H9 (cell line): ENCODE measurements at regions not wholly inside any gene's neighbourhood (a gene's known extent, or its start where the extent isn't known, plus 50 kb on each side); places are given as distances from the start of the nearest gene placed in this dataset.

ENCODE experiments used
- DNase-seq: peaks from one replicate; pipeline ENCODE4 v3.0.0-alpha.2; 2017
- H2AFZ ChIP-seq: one replicate; pipeline ENCODE4 v1.6.1; 2013; ENCODE audit warnings: mild to moderate bottlenecking, low read length, control low read depth, moderate library complexity
- H2AK5ac ChIP-seq: 2 replicates; pipeline ENCODE4 v1.6.1; 2013; ENCODE audit warnings: low read length, control low read depth, mixed read lengths; ENCODE audit not compliant: insufficient read length
- H2BK120ac ChIP-seq: one replicate; pipeline ENCODE4 v1.6.1; 2013; ENCODE audit warnings: low read depth, mild to moderate bottlenecking, low read length, control low read depth, inconsistent platforms; ENCODE audit not compliant: poor library complexity, severe bottlenecking
- H2BK12ac ChIP-seq: 2 replicates; pipeline ENCODE4 v1.6.1; 2013; ENCODE audit warnings: low read length, control low read depth, mixed read lengths, low read depth; ENCODE audit not compliant: insufficient read length
- H2BK15ac ChIP-seq: 2 replicates; pipeline ENCODE4 v1.6.1; 2013; ENCODE audit warnings: low read depth, low read length, control low read depth
- H2BK20ac ChIP-seq: one replicate; pipeline ENCODE4 v1.6.1; 2013; ENCODE audit warnings: low read depth, mild to moderate bottlenecking, low read length, control low read depth, inconsistent platforms; ENCODE audit not compliant: poor library complexity, severe bottlenecking
- H2BK5ac ChIP-seq: 2 replicates; pipeline ENCODE4 v1.6.1; 2013; ENCODE audit warnings: low read length, control low read depth, mixed read lengths; ENCODE audit not compliant: insufficient read length
- H3K14ac ChIP-seq: 2 replicates; pipeline ENCODE4 v1.6.1; 2013; ENCODE audit warnings: low read length, control low read depth; ENCODE audit not compliant: insufficient read depth
- H3K18ac ChIP-seq: 2 replicates; pipeline ENCODE4 v1.6.1; 2013; ENCODE audit warnings: low read depth, mild to moderate bottlenecking, mixed read lengths, low read length, control low read depth; ENCODE audit not compliant: insufficient read length
- H3K23ac ChIP-seq: 2 replicates; pipeline ENCODE4 v1.6.1; 2013; ENCODE audit warnings: low read length, control low read depth, mixed read lengths, low read depth; ENCODE audit not compliant: insufficient read length
- H3K23me2 ChIP-seq: 2 replicates; pipeline ENCODE4 v1.6.1; 2013; ENCODE audit warnings: low read depth, mild to moderate bottlenecking, mixed read lengths, low read length, control low read depth; ENCODE audit not compliant: insufficient read length, poor library complexity, severe bottlenecking
- H3K27ac ChIP-seq: 2 replicates; pipeline ENCODE4 v1.5.1; 2013; ENCODE audit warnings: low read length, control low read depth, mixed read lengths, low read depth; ENCODE audit not compliant: insufficient read length
- H3K27me3 ChIP-seq: 2 replicates; pipeline ENCODE4 v1.6.1; 2013; ENCODE audit warnings: low read length, control low read depth, inconsistent platforms; ENCODE audit not compliant: insufficient read depth
- H3K4ac ChIP-seq: 2 replicates; pipeline ENCODE4 v1.6.1; 2013; ENCODE audit warnings: low read depth, mild to moderate bottlenecking, control low read depth, inconsistent platforms, low read length, moderate library complexity
- H3K4me1 ChIP-seq: 2 replicates; pipeline ENCODE4 v1.6.1; 2013; ENCODE audit warnings: low read length, control low read depth, inconsistent platforms; ENCODE audit not compliant: insufficient read depth
- H3K4me2 ChIP-seq: 2 replicates; pipeline ENCODE4 v1.6.1; 2013; ENCODE audit warnings: low read length, control low read depth, mixed read lengths; ENCODE audit not compliant: insufficient read length, insufficient read depth
- H3K56ac ChIP-seq: 2 replicates; pipeline ENCODE4 v1.6.1; 2013; ENCODE audit warnings: low read depth, mild to moderate bottlenecking, mixed read lengths, low read length, control low read depth; ENCODE audit not compliant: insufficient read length
- H3K79me1 ChIP-seq: 2 replicates; pipeline ENCODE4 v1.6.1; 2013; ENCODE audit warnings: low read depth, mild to moderate bottlenecking, moderate library complexity, low read length, control low read depth, inconsistent platforms; ENCODE audit not compliant: insufficient read depth, poor library complexity, severe bottlenecking
- H3K79me2 ChIP-seq: 2 replicates; pipeline ENCODE4 v1.6.1; 2013; ENCODE audit warnings: low read length, control low read depth, inconsistent platforms; ENCODE audit not compliant: insufficient read depth
- H3K9ac ChIP-seq: 2 replicates; pipeline ENCODE4 v1.6.1; 2013; ENCODE audit warnings: low read length, control low read depth, mixed read lengths; ENCODE audit not compliant: insufficient read length; ENCODE audit errors: extremely low read depth
- H3K9me3 ChIP-seq: one replicate; pipeline ENCODE4 v1.6.1; 2013; ENCODE audit warnings: low read depth, low read length, inconsistent platforms; ENCODE audit not compliant: control insufficient read depth
- H3T11ph ChIP-seq: one replicate; pipeline ENCODE4 v1.6.1; 2013; ENCODE audit warnings: mild to moderate bottlenecking, low read length, control low read depth, inconsistent platforms
- H4K20me1 ChIP-seq: one replicate; pipeline ENCODE4 v1.6.1; 2013; ENCODE audit not compliant: control insufficient read depth, insufficient read length, insufficient read depth
- H4K5ac ChIP-seq: 2 replicates; pipeline ENCODE4 v1.6.1; 2013; ENCODE audit warnings: low read depth, mild to moderate bottlenecking, mixed read lengths, low read length, control low read depth; ENCODE audit not compliant: insufficient read length
- H4K8ac ChIP-seq: replicated peaks from 2 replicates; pipeline ENCODE4 v1.6.1; 2013; ENCODE audit warnings: low read length, control low read depth, mixed read lengths, low read depth; ENCODE audit not compliant: insufficient read length
- H4K91ac ChIP-seq: 2 replicates; pipeline ENCODE4 v1.6.1; 2013; ENCODE audit warnings: low read depth, mild to moderate bottlenecking, moderate library complexity, mixed read lengths, low read length, control low read depth; ENCODE audit not compliant: insufficient read length
- H3K27ac Mint-ChIP-seq, 3 experiments: 2 replicates in 2 of 3; 3 replicates in 1 of 3; pipeline ENCODE4 v1.8.0; 2020 to 2021; ENCODE audit warnings: mixed read lengths in 3 of 3, mild to moderate bottlenecking in 1 of 3, moderate library complexity in 1 of 3
- H3K27me3 Mint-ChIP-seq: 2 replicates; pipeline ENCODE4 v1.8.0; 2021; ENCODE audit warnings: low read depth, mild to moderate bottlenecking, moderate library complexity, mixed read lengths
- H3K36me3 Mint-ChIP-seq, 3 experiments: 2 replicates in 2 of 3; 3 replicates in 1 of 3; pipeline ENCODE4 v1.8.0; 2020 to 2021; ENCODE audit warnings: low read depth in 3 of 3, mixed read lengths in 3 of 3; ENCODE audit not compliant: insufficient read depth in 1 of 3
- H3K4me1 Mint-ChIP-seq, 2 experiments: 2 replicates each; pipeline ENCODE4 v1.8.0; 2020; ENCODE audit warnings: mixed read lengths in 2 of 2
- H3K4me3 Mint-ChIP-seq, 2 experiments: 2 replicates in 1 of 2; 3 replicates in 1 of 2; pipeline ENCODE4 v1.8.0; 2020 to 2021; ENCODE audit warnings: mild to moderate bottlenecking in 2 of 2, mixed read lengths in 2 of 2, moderate library complexity in 1 of 2
- H3K9me3 Mint-ChIP-seq, 2 experiments: 2 replicates in 1 of 2; 3 replicates in 1 of 2; pipeline ENCODE4 v1.8.0; 2020; ENCODE audit warnings: mild to moderate bottlenecking in 2 of 2, mixed read lengths in 2 of 2, moderate library complexity in 1 of 2
- CTCF ChIP-seq: fragments of 200-600 bp; sonication (generic); conservative IDR thresholded peaks from 3 replicates; pipeline ENCODE4 v1.8.0; 2021; ENCODE audit warnings: antibody characterized with exemption, mild to moderate bottlenecking
- WGBS: extraction: QIAGEN DNeasy Blood & Tissue Kit; methylation state at CpG from one replicate; pipeline ENCODE4 v1.1.7; 2013; ENCODE audit warnings: missing lambda C conversion rate, low lambda C conversion rate, mixed read lengths; ENCODE audit not compliant: insufficient read length; ENCODE audit errors: extremely low coverage; 5-methylcytosine and 5-hydroxymethylcytosine counted together

DNA sequence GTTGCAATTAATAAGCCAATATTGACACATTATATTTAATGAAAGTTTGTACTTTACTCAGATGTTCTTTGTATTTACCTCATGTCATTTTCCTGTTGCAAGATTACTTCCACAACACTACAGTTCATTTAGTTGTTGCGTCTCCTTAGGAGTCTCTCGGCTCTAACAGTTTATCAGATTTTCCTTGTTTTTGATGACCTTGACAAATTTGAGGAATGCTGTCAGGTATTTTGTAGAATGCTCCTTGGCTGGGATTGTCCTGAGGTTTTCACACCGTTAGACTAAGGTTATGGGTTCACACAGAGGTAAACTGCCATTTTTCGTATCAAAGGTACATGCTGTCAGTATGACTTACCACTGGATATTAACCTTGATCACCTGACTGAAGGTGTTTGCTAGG is 416.6 kb upstream of the TNP1 start:
- H4K8ac ChIP-seq = no peak overlapping the region
- H3K4me3 Mint-ChIP-seq = no peak overlapping the region
- H3K27me3 ChIP-seq = peaks cover 53% of the 10 kb centered on the region
- H3K9me3 ChIP-seq = no peaks in the 10 kb centered on the region
- peaks cover 100% of the 10 kb centered on the region for H3K27me3 Mint-ChIP-seq
- H3K27ac ChIP-seq = no peak overlapping the region
- no peak overlapping the region for H3K14ac ChIP-seq
- no peaks in the 10 kb centered on the region for H3K4me1 Mint-ChIP-seq
- no peak for TF ChIP-seq CTCF
- no peaks in the 10 kb centered on the region for H4K20me1 ChIP-seq
- H3K4ac ChIP-seq = no peak overlapping the region
- DNase-seq = no peak
- H3K4me2 ChIP-seq = no peak overlapping the region
- no peak overlapping the region for H2BK5ac ChIP-seq
- no peak overlapping the region for H2AFZ ChIP-seq
- no CpG with 5 or more reads among the region's 4 CpGs for WGBS
- H3K79me2 ChIP-seq = no peaks in the 10 kb centered on the region
- H4K5ac ChIP-seq = no peak overlapping the region
- H2BK20ac ChIP-seq = no peak overlapping the region
- no peak overlapping the region for H2BK12ac ChIP-seq
- H4K91ac ChIP-seq = no peak overlapping the region
- H3K4me1 ChIP-seq = no peaks in the 10 kb centered on the region
- no peaks in the 10 kb centered on the region for H3K36me3 Mint-ChIP-seq
- no peaks in the 10 kb centered on the region for H3K23me2 ChIP-seq
- H3K23ac ChIP-seq = no peak overlapping the region
- no peak overlapping the region for H2AK5ac ChIP-seq
- no peak overlapping the region for H3K27ac Mint-ChIP-seq
- no peak overlapping the region for H3K9ac ChIP-seq
- no peak overlapping the region for H2BK120ac ChIP-seq
- H3K9me3 Mint-ChIP-seq = peaks cover 0 to 4% of the 10 kb centered on the region in 2 experiments; a peak in 2 of 5 replicates
- H3K18ac ChIP-seq = no peak overlapping the region
- no peak overlapping the region for H3T11ph ChIP-seq
- no peaks in the 10 kb centered on the region for H3K79me1 ChIP-seq
- no peak overlapping the region for H2BK15ac ChIP-seq
- no peak overlapping the region for H3K56ac ChIP-seq
